WTC11 (cell line): ENCODE measurements at regions not wholly inside any gene's neighbourhood (a gene's known extent, or its start where the extent isn't known, plus 50 kb on each side); places are given as distances from the start of the nearest gene placed in this dataset.

Experiments
- ATAC-seq: fragments of 200-7000 bp; cut with Tn5 transposase; 2 replicates; pipeline ENCODE4 v1.10.0; 2021; ENCODE audit warnings: mild to moderate bottlenecking, moderate library complexity
- CTCF ChIA-PET: fragments of 300-600 bp; sonication (Branson Sonifier 250); formaldehyde crosslinking; loops from one replicate; lab custom pipeline; 2021; ENCODE audit warnings: antibody characterized with exemption; lab: Charles Lee
- POLR2A ChIA-PET: fragments of 350-600 bp; sonication (Branson Sonifier 250); formaldehyde crosslinking; loops from one replicate; lab custom pipeline; 2021; ENCODE audit warnings: antibody characterized with exemption; lab: Charles Lee
- DNase-seq: peaks from one replicate; pipeline ENCODE4 v3.0.0; 2021; ENCODE audit warnings: low spot score
- H3K27ac Mint-ChIP-seq: 2 replicates; pipeline ENCODE4 v1.8.0; 2021; ENCODE audit warnings: mixed read lengths
- H3K27me3 Mint-ChIP-seq: 2 replicates; pipeline ENCODE4 v1.8.0; 2021; ENCODE audit warnings: low read depth, mild to moderate bottlenecking, moderate library complexity, mixed read lengths
- H3K36me3 Mint-ChIP-seq: 2 replicates; pipeline ENCODE4 v1.8.0; 2021; ENCODE audit warnings: mixed read lengths
- H3K4me1 Mint-ChIP-seq: 2 replicates; pipeline ENCODE4 v1.8.0; 2022; ENCODE audit warnings: mixed read lengths
- H3K4me3 Mint-ChIP-seq: 2 replicates; pipeline ENCODE4 v1.8.0; 2021; ENCODE audit warnings: mild to moderate bottlenecking, moderate library complexity, mixed read lengths
- H3K9me3 Mint-ChIP-seq: 2 replicates; pipeline ENCODE4 v1.8.0; 2021; ENCODE audit warnings: mixed read lengths
- CBFB ChIP-seq: sonication (generic); formaldehyde crosslinking; IDR thresholded peaks from 2 replicates; pipeline ENCODE4 v1.8.1; 2022; ENCODE audit warnings: mild to moderate bottlenecking, low read depth, missing genetic modification reagents
- ETV6 ChIP-seq: sonication (generic); formaldehyde crosslinking; IDR thresholded peaks from 2 replicates; pipeline ENCODE4 v1.8.1; 2022; ENCODE audit warnings: mild to moderate bottlenecking, missing genetic modification reagents
- GTF2I ChIP-seq: fragments of 250-450 bp; sonication (Bioruptor Pico); conservative IDR thresholded peaks from 2 replicates; pipeline ENCODE4 v1.4.0; 2021; ENCODE audit warnings: mild to moderate bottlenecking
- MYBL2 ChIP-seq: sonication (generic); formaldehyde crosslinking; IDR thresholded peaks from 2 replicates; pipeline ENCODE4 v1.8.1; 2023; ENCODE audit warnings: mild to moderate bottlenecking, moderate library complexity, missing genetic modification reagents
- NFATC4 ChIP-seq: fragments of 250-450 bp; sonication (Bioruptor Pico); IDR thresholded peaks from 2 replicates; pipeline ENCODE4 v1.9.0; 2021; ENCODE audit warnings: mild to moderate bottlenecking
- OVOL2 ChIP-seq: fragments of 250-450 bp; sonication (Bioruptor Pico); IDR thresholded peaks from 2 replicates; pipeline ENCODE4 v1.9.0; 2021; ENCODE audit warnings: mild to moderate bottlenecking, borderline replicate concordance
- SMAD4 ChIP-seq: sonication (generic); formaldehyde crosslinking; IDR thresholded peaks from 2 replicates; pipeline ENCODE4 v1.8.0; 2022; ENCODE audit warnings: mild to moderate bottlenecking, missing genetic modification reagents
- SOX15 ChIP-seq: fragments of 250-450 bp; sonication (Bioruptor Pico); IDR thresholded peaks from 2 replicates; pipeline ENCODE4 v1.9.0; 2021; ENCODE audit warnings: mild to moderate bottlenecking
- SP1 ChIP-seq: sonication (generic); formaldehyde crosslinking; conservative IDR thresholded peaks from 2 replicates; pipeline ENCODE4 v1.8.1; 2022; ENCODE audit warnings: missing genetic modification reagents
- TP53 ChIP-seq: sonication (generic); formaldehyde crosslinking; IDR thresholded peaks from 2 replicates; pipeline ENCODE4 v1.8.1; 2023; ENCODE audit warnings: mild to moderate bottlenecking, missing genetic modification reagents
- ZBTB21 ChIP-seq: sonication (generic); formaldehyde crosslinking; IDR thresholded peaks from 2 replicates; pipeline ENCODE4 v1.8.1; 2023; ENCODE audit warnings: mild to moderate bottlenecking, missing genetic modification reagents, borderline replicate concordance
- ZNF138 ChIP-seq: sonication (generic); formaldehyde crosslinking; conservative IDR thresholded peaks from 2 replicates; pipeline ENCODE4 v1.8.1; 2022; ENCODE audit warnings: mild to moderate bottlenecking, moderate library complexity, missing genetic modification reagents
- TF ChIP-seq, protein P1 (sequence below): sonication (generic); formaldehyde crosslinking; IDR thresholded peaks from 2 replicates; pipeline ENCODE4 v1.8.0; 2023; ENCODE audit warnings: missing genetic modification reagents, mild to moderate bottlenecking, borderline replicate concordance
- TF ChIP-seq, protein P2 (sequence below): sonication (generic); formaldehyde crosslinking; IDR thresholded peaks from 2 replicates; pipeline ENCODE4 v1.8.1; 2023; ENCODE audit warnings: mild to moderate bottlenecking, missing genetic modification reagents
- TF ChIP-seq, protein P3 (sequence below): sonication (generic); formaldehyde crosslinking; IDR thresholded peaks from 2 replicates; pipeline ENCODE4 v1.8.0; 2022; ENCODE audit warnings: mild to moderate bottlenecking, missing genetic modification reagents
- TF ChIP-seq, protein P4 (sequence below): fragments of 250-450 bp; sonication (Bioruptor Pico); IDR thresholded peaks from 2 replicates; pipeline ENCODE4 v1.8.0; 2021; ENCODE audit warnings: mild to moderate bottlenecking
- TF ChIP-seq, protein P5 (sequence below): sonication (generic); formaldehyde crosslinking; IDR thresholded peaks from 2 replicates; pipeline ENCODE4 v1.8.1; 2023; ENCODE audit warnings: mild to moderate bottlenecking, missing genetic modification reagents, moderate library complexity
- TF ChIP-seq, protein P6 (sequence below): fragments of 250-450 bp; sonication (Bioruptor Pico); IDR thresholded peaks from 2 replicates; pipeline ENCODE4 v1.9.0; 2021; ENCODE audit warnings: mild to moderate bottlenecking

DNA sequence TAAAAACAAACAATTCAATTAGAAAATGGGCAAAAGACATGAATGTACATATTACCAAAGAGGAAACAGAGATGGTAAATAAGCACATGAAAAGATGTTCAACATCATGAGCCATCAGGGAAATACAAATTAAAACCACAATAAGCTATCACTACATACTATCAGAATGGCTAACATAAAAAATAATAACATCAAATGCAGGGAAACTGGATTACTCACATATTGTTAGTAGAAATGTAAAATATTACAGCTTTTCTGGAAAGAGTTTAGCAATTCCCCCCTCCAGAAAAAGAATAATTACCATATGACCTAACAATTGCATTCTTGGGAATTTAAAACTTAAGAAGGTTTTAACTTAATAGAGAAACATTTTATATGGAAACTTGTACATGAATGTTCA lies 232.9 kb upstream of the MTPN start:
- ChIA-PET POLR2A (no interaction called here), CTCF (no interaction called here)
- Mint-ChIP-seq H3K36me3 (no peaks in the 10 kb centered on the region), H3K4me1 (no peaks in the 10 kb centered on the region), H3K27ac (no peak overlapping the region), H3K9me3 (0 out of 2 replicates have a peak, but pooled peaks cover 7% of the 10 kb centered on the region), H3K27me3 (no peaks in the 10 kb centered on the region), H3K4me3 (no peak overlapping the region)
- TF ChIP-seq, protein P1, sequence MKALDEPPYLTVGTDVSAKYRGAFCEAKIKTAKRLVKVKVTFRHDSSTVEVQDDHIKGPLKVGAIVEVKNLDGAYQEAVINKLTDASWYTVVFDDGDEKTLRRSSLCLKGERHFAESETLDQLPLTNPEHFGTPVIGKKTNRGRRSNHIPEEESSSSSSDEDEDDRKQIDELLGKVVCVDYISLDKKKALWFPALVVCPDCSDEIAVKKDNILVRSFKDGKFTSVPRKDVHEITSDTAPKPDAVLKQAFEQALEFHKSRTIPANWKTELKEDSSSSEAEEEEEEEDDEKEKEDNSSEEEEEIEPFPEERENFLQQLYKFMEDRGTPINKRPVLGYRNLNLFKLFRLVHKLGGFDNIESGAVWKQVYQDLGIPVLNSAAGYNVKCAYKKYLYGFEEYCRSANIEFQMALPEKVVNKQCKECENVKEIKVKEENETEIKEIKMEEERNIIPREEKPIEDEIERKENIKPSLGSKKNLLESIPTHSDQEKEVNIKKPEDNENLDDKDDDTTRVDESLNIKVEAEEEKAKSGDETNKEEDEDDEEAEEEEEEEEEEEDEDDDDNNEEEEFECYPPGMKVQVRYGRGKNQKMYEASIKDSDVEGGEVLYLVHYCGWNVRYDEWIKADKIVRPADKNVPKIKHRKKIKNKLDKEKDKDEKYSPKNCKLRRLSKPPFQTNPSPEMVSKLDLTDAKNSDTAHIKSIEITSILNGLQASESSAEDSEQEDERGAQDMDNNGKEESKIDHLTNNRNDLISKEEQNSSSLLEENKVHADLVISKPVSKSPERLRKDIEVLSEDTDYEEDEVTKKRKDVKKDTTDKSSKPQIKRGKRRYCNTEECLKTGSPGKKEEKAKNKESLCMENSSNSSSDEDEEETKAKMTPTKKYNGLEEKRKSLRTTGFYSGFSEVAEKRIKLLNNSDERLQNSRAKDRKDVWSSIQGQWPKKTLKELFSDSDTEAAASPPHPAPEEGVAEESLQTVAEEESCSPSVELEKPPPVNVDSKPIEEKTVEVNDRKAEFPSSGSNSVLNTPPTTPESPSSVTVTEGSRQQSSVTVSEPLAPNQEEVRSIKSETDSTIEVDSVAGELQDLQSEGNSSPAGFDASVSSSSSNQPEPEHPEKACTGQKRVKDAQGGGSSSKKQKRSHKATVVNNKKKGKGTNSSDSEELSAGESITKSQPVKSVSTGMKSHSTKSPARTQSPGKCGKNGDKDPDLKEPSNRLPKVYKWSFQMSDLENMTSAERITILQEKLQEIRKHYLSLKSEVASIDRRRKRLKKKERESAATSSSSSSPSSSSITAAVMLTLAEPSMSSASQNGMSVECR (CRISPR knock-in tag), result no peak
- TF ChIP-seq, protein P2, sequence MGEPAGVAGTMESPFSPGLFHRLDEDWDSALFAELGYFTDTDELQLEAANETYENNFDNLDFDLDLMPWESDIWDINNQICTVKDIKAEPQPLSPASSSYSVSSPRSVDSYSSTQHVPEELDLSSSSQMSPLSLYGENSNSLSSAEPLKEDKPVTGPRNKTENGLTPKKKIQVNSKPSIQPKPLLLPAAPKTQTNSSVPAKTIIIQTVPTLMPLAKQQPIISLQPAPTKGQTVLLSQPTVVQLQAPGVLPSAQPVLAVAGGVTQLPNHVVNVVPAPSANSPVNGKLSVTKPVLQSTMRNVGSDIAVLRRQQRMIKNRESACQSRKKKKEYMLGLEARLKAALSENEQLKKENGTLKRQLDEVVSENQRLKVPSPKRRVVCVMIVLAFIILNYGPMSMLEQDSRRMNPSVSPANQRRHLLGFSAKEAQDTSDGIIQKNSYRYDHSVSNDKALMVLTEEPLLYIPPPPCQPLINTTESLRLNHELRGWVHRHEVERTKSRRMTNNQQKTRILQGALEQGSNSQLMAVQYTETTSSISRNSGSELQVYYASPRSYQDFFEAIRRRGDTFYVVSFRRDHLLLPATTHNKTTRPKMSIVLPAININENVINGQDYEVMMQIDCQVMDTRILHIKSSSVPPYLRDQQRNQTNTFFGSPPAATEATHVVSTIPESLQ (CRISPR knock-in tag), result no peak
- TF ChIP-seq, protein P3, sequence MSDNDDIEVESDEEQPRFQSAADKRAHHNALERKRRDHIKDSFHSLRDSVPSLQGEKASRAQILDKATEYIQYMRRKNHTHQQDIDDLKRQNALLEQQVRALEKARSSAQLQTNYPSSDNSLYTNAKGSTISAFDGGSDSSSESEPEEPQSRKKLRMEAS (CRISPR knock-in tag), result no peak
- TF ChIP-seq MYBL2 (CRISPR knock-in tag) (no peak), TP53 (no peak), SMAD4 (no peak)
- TF ChIP-seq, protein P4, sequence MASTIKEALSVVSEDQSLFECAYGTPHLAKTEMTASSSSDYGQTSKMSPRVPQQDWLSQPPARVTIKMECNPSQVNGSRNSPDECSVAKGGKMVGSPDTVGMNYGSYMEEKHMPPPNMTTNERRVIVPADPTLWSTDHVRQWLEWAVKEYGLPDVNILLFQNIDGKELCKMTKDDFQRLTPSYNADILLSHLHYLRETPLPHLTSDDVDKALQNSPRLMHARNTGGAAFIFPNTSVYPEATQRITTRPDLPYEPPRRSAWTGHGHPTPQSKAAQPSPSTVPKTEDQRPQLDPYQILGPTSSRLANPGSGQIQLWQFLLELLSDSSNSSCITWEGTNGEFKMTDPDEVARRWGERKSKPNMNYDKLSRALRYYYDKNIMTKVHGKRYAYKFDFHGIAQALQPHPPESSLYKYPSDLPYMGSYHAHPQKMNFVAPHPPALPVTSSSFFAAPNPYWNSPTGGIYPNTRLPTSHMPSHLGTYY (CRISPR knock-in tag), result no peak
- ATAC-seq (no peak), DNase-seq (no peak)

DNA sequence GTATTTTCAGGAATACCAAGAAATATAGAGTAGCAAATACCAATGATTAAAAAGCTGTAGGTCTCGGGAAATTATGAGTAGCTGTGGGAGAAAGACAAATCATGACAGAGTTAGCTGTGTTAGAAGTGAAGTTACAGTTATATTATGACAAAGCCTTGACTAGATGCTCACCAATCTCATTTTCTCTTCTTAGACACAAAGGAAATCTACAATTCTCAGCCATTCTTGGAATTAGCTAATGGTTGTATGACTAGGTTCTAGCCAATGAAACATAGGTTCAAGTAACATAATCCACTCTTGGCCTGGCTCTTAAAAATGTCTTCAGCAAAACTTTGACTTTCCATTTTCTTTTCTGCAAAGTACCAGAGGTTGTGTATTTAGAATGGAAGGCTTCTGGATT lies 228.8 kb upstream of the MTPN start:
- TF ChIP-seq NFATC4, result no peak
- TF ChIP-seq ETV6, result no peak
- no peak for TF ChIP-seq ZNF138 (CRISPR knock-in tag)
- TF ChIP-seq CBFB (CRISPR knock-in tag), result no peak
- TF ChIP-seq GTF2I (CRISPR knock-in tag), result no peak
- TF ChIP-seq ZBTB21 (CRISPR knock-in tag), result no peak
- TF ChIP-seq OVOL2 (CRISPR knock-in tag), result no peak
- TF ChIP-seq SOX15, result no peak
- TF ChIP-seq, protein P5, sequence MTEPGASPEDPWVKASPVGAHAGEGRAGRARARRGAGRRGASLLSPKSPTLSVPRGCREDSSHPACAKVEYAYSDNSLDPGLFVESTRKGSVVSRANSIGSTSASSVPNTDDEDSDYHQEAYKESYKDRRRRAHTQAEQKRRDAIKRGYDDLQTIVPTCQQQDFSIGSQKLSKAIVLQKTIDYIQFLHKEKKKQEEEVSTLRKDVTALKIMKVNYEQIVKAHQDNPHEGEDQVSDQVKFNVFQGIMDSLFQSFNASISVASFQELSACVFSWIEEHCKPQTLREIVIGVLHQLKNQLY, result no peak
- no peak for TF ChIP-seq SP1 (CRISPR knock-in tag)
- TF ChIP-seq, protein P6, sequence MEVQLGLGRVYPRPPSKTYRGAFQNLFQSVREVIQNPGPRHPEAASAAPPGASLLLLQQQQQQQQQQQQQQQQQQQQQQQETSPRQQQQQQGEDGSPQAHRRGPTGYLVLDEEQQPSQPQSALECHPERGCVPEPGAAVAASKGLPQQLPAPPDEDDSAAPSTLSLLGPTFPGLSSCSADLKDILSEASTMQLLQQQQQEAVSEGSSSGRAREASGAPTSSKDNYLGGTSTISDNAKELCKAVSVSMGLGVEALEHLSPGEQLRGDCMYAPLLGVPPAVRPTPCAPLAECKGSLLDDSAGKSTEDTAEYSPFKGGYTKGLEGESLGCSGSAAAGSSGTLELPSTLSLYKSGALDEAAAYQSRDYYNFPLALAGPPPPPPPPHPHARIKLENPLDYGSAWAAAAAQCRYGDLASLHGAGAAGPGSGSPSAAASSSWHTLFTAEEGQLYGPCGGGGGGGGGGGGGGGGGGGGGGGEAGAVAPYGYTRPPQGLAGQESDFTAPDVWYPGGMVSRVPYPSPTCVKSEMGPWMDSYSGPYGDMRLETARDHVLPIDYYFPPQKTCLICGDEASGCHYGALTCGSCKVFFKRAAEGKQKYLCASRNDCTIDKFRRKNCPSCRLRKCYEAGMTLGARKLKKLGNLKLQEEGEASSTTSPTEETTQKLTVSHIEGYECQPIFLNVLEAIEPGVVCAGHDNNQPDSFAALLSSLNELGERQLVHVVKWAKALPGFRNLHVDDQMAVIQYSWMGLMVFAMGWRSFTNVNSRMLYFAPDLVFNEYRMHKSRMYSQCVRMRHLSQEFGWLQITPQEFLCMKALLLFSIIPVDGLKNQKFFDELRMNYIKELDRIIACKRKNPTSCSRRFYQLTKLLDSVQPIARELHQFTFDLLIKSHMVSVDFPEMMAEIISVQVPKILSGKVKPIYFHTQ, result no peak
- H3K27me3 Mint-ChIP-seq, result no peaks in the 10 kb centered on the region
- H3K4me3 Mint-ChIP-seq, result no peak overlapping the region
- no peak overlapping the region for H3K27ac Mint-ChIP-seq
- ChIA-PET CTCF (no interaction called here), POLR2A (no interaction called here)
- no peaks in the 10 kb centered on the region for H3K4me1 Mint-ChIP-seq
- DNase-seq (no peak), ATAC-seq (no peak)
- H3K36me3 Mint-ChIP-seq, result no peaks in the 10 kb centered on the region
- no peaks in the 10 kb centered on the region for H3K9me3 Mint-ChIP-seq
